OCI-LY7 (cell line): ENCODE measurements at regions not wholly inside any gene's neighbourhood (a gene's known extent, or its start where the extent isn't known, plus 50 kb on each side); places are given as distances from the start of the nearest gene placed in this dataset.

ENCODE experiments used
- BruUV-seq: library from RNA; stranded (reverse); fragments of 400-500 nt; replicated peaks from 2 replicates; lab custom pipeline; 2021; lab: Mats Ljungman, UMichigan
- CTCF ChIA-PET: fragments of 300-600 bp; sonication (Branson Sonifier 250); formaldehyde crosslinking; loops from one replicate; lab custom pipeline; 2022; ENCODE audit warnings: antibody characterized with exemption; ENCODE audit not compliant: unreplicated experiment; lab: Charles Lee
- POLR2A ChIA-PET: fragments of 300-600 bp; sonication (Branson Sonifier 250); formaldehyde crosslinking; loops from one replicate; lab custom pipeline; 2022; ENCODE audit warnings: antibody characterized with exemption; lab: Charles Lee
- DNase-seq: peaks from one replicate; pipeline ENCODE4 v3.0.0-alpha.2; 2015; ENCODE audit warnings: low spot score
- H2AFZ ChIP-seq: fragments of 200-600 bp; sonication (generic), shearing (Covaris generic); 2 replicates; pipeline ENCODE4 v1.6.1; 2014; ENCODE audit warnings: mild to moderate bottlenecking, antibody characterized with exemption, low read length, moderate library complexity
- H3K27ac ChIP-seq: fragments of 200-600 bp; sonication (generic); 2 replicates; pipeline ENCODE4 v1.5.1; 2014; ENCODE audit warnings: mixed run types, low read depth, mild to moderate bottlenecking, moderate library complexity, low read length, inconsistent platforms; ENCODE audit not compliant: poor library complexity, severe bottlenecking
- H3K36me3 ChIP-seq: fragments of 200-600 bp; sonication (generic); 2 replicates; pipeline ENCODE4 v1.6.1; 2014; ENCODE audit warnings: mild to moderate bottlenecking, antibody characterized with exemption, low read length, moderate library complexity, mixed read lengths; ENCODE audit not compliant: insufficient read depth
- H3K4me1 ChIP-seq: fragments of 200-600 bp; sonication (generic); 2 replicates; pipeline ENCODE4 v1.5.1; 2014; ENCODE audit warnings: mild to moderate bottlenecking, low read length; ENCODE audit not compliant: insufficient read depth, poor library complexity, severe bottlenecking
- H3K4me2 ChIP-seq: fragments of 200-600 bp; sonication (generic); 2 replicates; pipeline ENCODE4 v1.6.1; 2014; ENCODE audit warnings: mild to moderate bottlenecking, low read length
- H3K4me3 ChIP-seq: fragments of 200-600 bp; sonication (generic); 2 replicates; pipeline ENCODE4 v1.5.1; 2014; ENCODE audit warnings: mild to moderate bottlenecking, low read depth, low read length; ENCODE audit not compliant: poor library complexity, severe bottlenecking
- H3K79me2 ChIP-seq: fragments of 200-600 bp; sonication (generic); 2 replicates; pipeline ENCODE4 v1.6.1; 2016; ENCODE audit warnings: low read depth, mild to moderate bottlenecking, low read length, moderate library complexity, mixed read lengths; ENCODE audit not compliant: insufficient read depth
- H3K9me2 ChIP-seq: fragments of 200-600 bp; sonication (generic); 2 replicates; pipeline ENCODE4 v1.6.1; 2016; ENCODE audit warnings: mild to moderate bottlenecking, low read length, mixed read lengths; ENCODE audit not compliant: insufficient read depth
- H3K9me3 ChIP-seq: fragments of 200-600 bp; sonication (generic); 2 replicates; pipeline ENCODE4 v1.6.1; 2014; ENCODE audit warnings: mild to moderate bottlenecking, mixed run types, low read length, mixed read lengths
- H4K20me1 ChIP-seq: fragments of 200-600 bp; sonication (generic); 2 replicates; pipeline ENCODE4 v1.6.1; 2014; ENCODE audit warnings: mild to moderate bottlenecking, antibody characterized with exemption, low read length, moderate library complexity, mixed read lengths; ENCODE audit not compliant: insufficient read depth
- EZH2phosphoT487 ChIP-seq: fragments of 200-600 bp; sonication (generic); IDR thresholded peaks from 2 replicates; pipeline ENCODE4 v1.6.1; 2018; ENCODE audit warnings: low read depth, borderline replicate concordance, mild to moderate bottlenecking, mixed run types, antibody characterized with exemption, low read length, moderate library complexity, mixed read lengths
- intact Hi-C: fragments of 100-400 bp; cut with micrococcal nuclease; formaldehyde crosslinking; loops from one replicate; pipeline ENCODE4 v1.10.0; 2022; ENCODE audit not compliant: unreplicated experiment
- TF ChIP-seq, protein P1 (sequence below): fragments of 200-600 bp; sonication (generic); conservative IDR thresholded peaks from 2 replicates; pipeline ENCODE4 v1.5.1; 2014; ENCODE audit warnings: mild to moderate bottlenecking, antibody characterized with exemption, low read length, moderate library complexity, mixed read lengths

DNA sequence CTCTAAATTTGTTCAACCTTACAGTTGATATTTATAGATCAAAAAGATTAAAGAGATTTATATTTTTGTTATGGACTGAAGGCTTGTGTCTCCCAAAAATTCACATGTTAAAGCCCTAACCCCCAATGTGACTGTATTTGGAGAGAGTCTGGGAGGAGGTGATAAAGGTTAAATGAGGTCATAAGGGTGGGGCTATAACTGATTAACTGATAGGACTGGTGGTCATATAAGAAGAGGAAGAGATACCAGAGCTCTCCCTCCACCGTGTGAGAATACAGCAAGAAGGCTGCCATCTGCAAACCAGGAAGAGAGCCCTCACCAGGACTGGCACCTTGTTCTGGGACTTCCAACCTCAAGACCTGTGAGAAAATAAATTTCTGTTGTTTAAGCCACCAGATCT lies 264.3 kb downstream of the ENC1 start:
- Histone ChIP-seq H2AFZ (no peak overlapping the region), H3K4me3 (no peak overlapping the region), H3K79me2 (no peaks in the 10 kb centered on the region), H3K4me1 (no peaks in the 10 kb centered on the region), H3K36me3 (no peaks in the 10 kb centered on the region), H3K4me2 (no peak overlapping the region), H3K9me2 (no peaks in the 10 kb centered on the region), H3K27ac (no peak overlapping the region), H4K20me1 (no peaks in the 10 kb centered on the region), H3K9me3 (no peaks in the 10 kb centered on the region)
- TF ChIP-seq, protein P1, sequence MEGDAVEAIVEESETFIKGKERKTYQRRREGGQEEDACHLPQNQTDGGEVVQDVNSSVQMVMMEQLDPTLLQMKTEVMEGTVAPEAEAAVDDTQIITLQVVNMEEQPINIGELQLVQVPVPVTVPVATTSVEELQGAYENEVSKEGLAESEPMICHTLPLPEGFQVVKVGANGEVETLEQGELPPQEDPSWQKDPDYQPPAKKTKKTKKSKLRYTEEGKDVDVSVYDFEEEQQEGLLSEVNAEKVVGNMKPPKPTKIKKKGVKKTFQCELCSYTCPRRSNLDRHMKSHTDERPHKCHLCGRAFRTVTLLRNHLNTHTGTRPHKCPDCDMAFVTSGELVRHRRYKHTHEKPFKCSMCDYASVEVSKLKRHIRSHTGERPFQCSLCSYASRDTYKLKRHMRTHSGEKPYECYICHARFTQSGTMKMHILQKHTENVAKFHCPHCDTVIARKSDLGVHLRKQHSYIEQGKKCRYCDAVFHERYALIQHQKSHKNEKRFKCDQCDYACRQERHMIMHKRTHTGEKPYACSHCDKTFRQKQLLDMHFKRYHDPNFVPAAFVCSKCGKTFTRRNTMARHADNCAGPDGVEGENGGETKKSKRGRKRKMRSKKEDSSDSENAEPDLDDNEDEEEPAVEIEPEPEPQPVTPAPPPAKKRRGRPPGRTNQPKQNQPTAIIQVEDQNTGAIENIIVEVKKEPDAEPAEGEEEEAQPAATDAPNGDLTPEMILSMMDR, result no peak
- no peak for TF ChIP-seq EZH2phosphoT487
- no TSS peak for BruUV-seq
- intact Hi-C loops, result no loop called here
- DNase-seq, result no peak
- ChIA-PET POLR2A (no interaction called here), CTCF (no interaction called here)

DNA sequence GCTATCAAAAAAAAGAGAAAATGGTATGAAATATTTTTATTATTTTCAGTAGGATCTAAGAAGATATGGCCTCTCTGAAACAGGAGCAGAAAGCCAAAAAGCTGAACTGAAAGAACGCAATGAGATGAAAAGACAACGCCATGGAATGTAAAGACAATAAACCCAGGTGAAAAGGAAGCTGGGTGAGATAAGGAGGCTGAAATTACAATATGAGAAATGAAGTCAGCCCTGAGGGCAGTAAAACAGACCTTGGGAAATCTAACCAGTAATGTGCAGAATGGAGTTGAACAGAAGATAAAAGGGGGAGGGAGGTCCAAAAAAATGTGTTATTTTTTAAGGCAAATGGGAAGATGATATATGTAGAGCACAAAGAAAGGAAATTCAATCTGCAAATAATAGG lies 265.3 kb downstream of the ENC1 start:
- no peak overlapping the region for H3K4me2 ChIP-seq
- H3K4me3 ChIP-seq, result no peak overlapping the region
- H4K20me1 ChIP-seq, result no peaks in the 10 kb centered on the region
- TF ChIP-seq, protein P1, result no peak
- TF ChIP-seq EZH2phosphoT487, result no peak
- no TSS peak for BruUV-seq
- no peaks in the 10 kb centered on the region for H3K4me1 ChIP-seq
- no peak for DNase-seq
- no peaks in the 10 kb centered on the region for H3K36me3 ChIP-seq
- H3K9me3 ChIP-seq, result no peaks in the 10 kb centered on the region
- no peaks in the 10 kb centered on the region for H3K79me2 ChIP-seq
- no peaks in the 10 kb centered on the region for H3K9me2 ChIP-seq
- H3K27ac ChIP-seq, result no peak overlapping the region
- ChIA-PET POLR2A (interaction anchor here (0.6 kb wide), 1 partner anchor 330 kb away, joined by 4 read pairs; no protein-coding TSS in a partner anchor), CTCF (no interaction called here)
- H2AFZ ChIP-seq, result no peak overlapping the region
- intact Hi-C loops, result no loop called here

DNA sequence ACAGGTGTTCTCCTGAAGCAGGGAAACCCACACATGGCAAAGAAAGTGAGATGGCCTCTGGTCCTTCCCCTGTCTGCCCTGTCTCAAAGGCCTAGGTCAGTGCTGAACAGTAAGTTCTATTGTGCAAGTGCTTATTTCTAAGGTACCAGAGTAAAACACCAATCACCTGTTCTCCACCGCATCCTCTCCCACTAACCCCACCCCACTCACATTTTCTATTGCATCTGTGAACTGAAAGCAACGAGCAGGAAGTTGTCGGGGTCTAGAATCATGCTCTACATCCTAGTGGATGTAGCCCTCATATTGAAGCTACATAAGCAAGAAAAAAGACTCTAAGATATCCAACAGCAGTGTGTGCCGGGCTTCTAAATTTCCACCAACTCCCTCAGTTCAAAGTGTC lies 265.9 kb downstream of the ENC1 start:
- H4K20me1 ChIP-seq, result no peaks in the 10 kb centered on the region
- H3K4me3 ChIP-seq, result no peak overlapping the region
- BruUV-seq, result no TSS peak
- no peaks in the 10 kb centered on the region for H3K9me3 ChIP-seq
- no peak overlapping the region for H3K27ac ChIP-seq
- TF ChIP-seq EZH2phosphoT487, result no peak
- TF ChIP-seq, protein P1, result no peak
- no peaks in the 10 kb centered on the region for H3K36me3 ChIP-seq
- H3K9me2 ChIP-seq, result no peaks in the 10 kb centered on the region
- ChIA-PET POLR2A (interaction anchor here (0.6 kb wide), 1 partner anchor 330 kb away, joined by 4 read pairs; no protein-coding TSS in a partner anchor), CTCF (no interaction called here)
- H3K4me1 ChIP-seq, result no peaks in the 10 kb centered on the region
- intact Hi-C loops, result no loop called here
- no peak for DNase-seq
- H3K79me2 ChIP-seq, result no peaks in the 10 kb centered on the region
- no peak overlapping the region for H3K4me2 ChIP-seq
- H2AFZ ChIP-seq, result no peak overlapping the region
